ENCODE measurements at regions not wholly inside any gene's neighbourhood (a gene's known extent, or its start where the extent isn't known, plus 50 kb on each side); places are given as distances from the start of the nearest gene placed in this dataset.

- Histone ChIP-seq H3K36me3 (ENCODE audit: control insufficient read depth in 4 of 4, insufficient read depth in 3 of 4, low read depth in 1 of 4, low read length in 3 of 4) (no peaks in the 10 kb centered on the region), H3K9me3 (ENCODE audit: control insufficient read depth in 4 of 4, low read length in 3 of 4) (no peaks in the 10 kb centered on the region), H3K4me1 (ENCODE audit: control insufficient read depth in 4 of 4, insufficient read depth in 4 of 4, low read length in 3 of 4) (no peaks in the 10 kb centered on the region), H3K4me3 (ENCODE audit: low read depth in 1 of 3, low read length in 3 of 3) (no peak overlapping the region), H3K27me3 (ENCODE audit: control insufficient read depth in 4 of 4, insufficient read depth in 4 of 4, low read length in 3 of 4) (no peaks in the 10 kb centered on the region), H3K27ac (ENCODE audit: low read depth in 1 of 2, low read length in 2 of 2) (no peak overlapping the region), H3K9ac (ENCODE audit: low read depth in 1 of 2, low read length in 2 of 2) (no peak overlapping the region)
- WGBS = 91% methylated on average over 7 of the region's 7 CpGs
- no peak for DNase-seq (ENCODE audit: low spot score)
- TF ChIP-seq RAD21 (IDR thresholded peaks at IDR 0.05) = no peak
- no peak for TF ChIP-seq REST (IDR thresholded peaks at IDR 0.05)
- TF ChIP-seq FOXA1 (IDR thresholded peaks at IDR 0.05) = no peak
- TF ChIP-seq MAX (IDR thresholded peaks at IDR 0.05) = no peak
- TF ChIP-seq FOXA2 (IDR thresholded peaks at IDR 0.05) = no peak
- no peak for TF ChIP-seq CTCF (IDR thresholded peaks at IDR 0.05; ENCODE audit: low read depth, low read length, missing input control)
- TF ChIP-seq ATF3 (IDR thresholded peaks at IDR 0.05) = no peak
- TF ChIP-seq YY1 (IDR thresholded peaks at IDR 0.05) = no peak
- TF ChIP-seq EGR1 (IDR thresholded peaks at IDR 0.05; ENCODE audit: low read depth in 2 of 2) = no peak
- TF ChIP-seq SP1 (IDR thresholded peaks at IDR 0.05) = no peak
- TF ChIP-seq HNF4G (IDR thresholded peaks at IDR 0.05) = no peak
- no peak for TF ChIP-seq TAF1 (conservative IDR thresholded peaks at IDR 0.05)
- no peak for TF ChIP-seq GABPA (IDR thresholded peaks at IDR 0.05 in 1 of 2, conservative IDR thresholded peaks at IDR 0.05 in 1 of 2)
- no peak for TF ChIP-seq RXRA (IDR thresholded peaks at IDR 0.05)
- no peak for TF ChIP-seq NR2F2 (IDR thresholded peaks at IDR 0.05)
- no peak for TF ChIP-seq HNF4A (conservative IDR thresholded peaks at IDR 0.05)
Measured at GRCh38 chr1:79547514-79547913, 541.0 kb upstream of the ADGRL4 start.

- 67% methylated on average over 3 of the region's 3 CpGs for WGBS
- Histone ChIP-seq H3K36me3 (ENCODE audit: control insufficient read depth in 4 of 4, insufficient read depth in 3 of 4, low read depth in 1 of 4, low read length in 3 of 4) (no peaks in the 10 kb centered on the region), H3K27me3 (ENCODE audit: control insufficient read depth in 4 of 4, insufficient read depth in 4 of 4, low read length in 3 of 4) (no peaks in the 10 kb centered on the region), H3K4me3 (ENCODE audit: low read depth in 1 of 3, low read length in 3 of 3) (no peak overlapping the region), H3K9ac (ENCODE audit: low read depth in 1 of 2, low read length in 2 of 2) (no peak overlapping the region), H3K9me3 (ENCODE audit: control insufficient read depth in 4 of 4, low read length in 3 of 4) (no peaks in the 10 kb centered on the region), H3K4me1 (ENCODE audit: control insufficient read depth in 4 of 4, insufficient read depth in 4 of 4, low read length in 3 of 4) (no peaks in the 10 kb centered on the region), H3K27ac (ENCODE audit: low read depth in 1 of 2, low read length in 2 of 2) (no peak overlapping the region)
- no peak for TF ChIP-seq GABPA (IDR thresholded peaks at IDR 0.05 in 1 of 2, conservative IDR thresholded peaks at IDR 0.05 in 1 of 2)
- no peak for DNase-seq (ENCODE audit: low spot score)
Measured at GRCh38 chr1:79543394-79543793, 536.9 kb upstream of the ADGRL4 start.

Measured in liver (tissue), 8 donors.